ENCODE measurements at regions not wholly inside any gene's neighbourhood (a gene's known extent, or its start where the extent isn't known, plus 50 kb on each side); places are given as distances from the start of the nearest gene placed in this dataset.

DNA sequence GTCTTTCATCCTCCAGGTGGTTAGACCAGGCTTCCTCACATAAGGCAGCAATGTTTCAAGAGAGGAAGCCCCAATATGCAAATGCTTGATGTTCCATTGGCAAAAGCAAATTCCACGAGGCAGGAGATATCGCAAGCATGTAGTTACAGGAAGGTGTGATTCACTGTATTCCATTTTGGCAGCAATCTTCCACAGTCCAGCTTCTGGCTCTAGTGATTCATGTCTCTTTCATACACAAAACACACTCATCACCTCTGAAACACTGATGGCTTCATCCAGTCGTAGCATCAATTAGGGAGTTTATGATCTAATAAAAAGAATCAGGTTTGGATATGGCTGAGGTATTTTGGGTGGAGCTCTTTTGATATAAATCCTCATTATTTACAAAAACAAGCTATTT, 552.2 kb upstream of the RIOK2 start:
- TF ChIP-seq ATF3 (IDR thresholded peaks at IDR 0.05) (no peak), HNF4A (conservative IDR thresholded peaks at IDR 0.05) (no peak), JUND (IDR thresholded peaks at IDR 0.05) (no peak), FOXA1 (IDR thresholded peaks at IDR 0.05) (no peak), NR2F2 (IDR thresholded peaks at IDR 0.05) (no peak), RXRA (IDR thresholded peaks at IDR 0.05) (no peak), FOXA2 (IDR thresholded peaks at IDR 0.05) (no peak), HNF4G (IDR thresholded peaks at IDR 0.05) (no peak), CTCF (IDR thresholded peaks at IDR 0.05; ENCODE audit: low read depth, low read length, missing input control) (no peak), SP1 (IDR thresholded peaks at IDR 0.05) (no peak), RAD21 (IDR thresholded peaks at IDR 0.05) (no peak), YY1 (IDR thresholded peaks at IDR 0.05) (no peak), GABPA (IDR thresholded peaks at IDR 0.05 in 1 of 2, conservative IDR thresholded peaks at IDR 0.05 in 1 of 2) (no peak), TAF1 (conservative IDR thresholded peaks at IDR 0.05) (no peak), EGR1 (IDR thresholded peaks at IDR 0.05; ENCODE audit: low read depth in 2 of 2) (no peak)
- TF ChIP-seq, protein P1, sequence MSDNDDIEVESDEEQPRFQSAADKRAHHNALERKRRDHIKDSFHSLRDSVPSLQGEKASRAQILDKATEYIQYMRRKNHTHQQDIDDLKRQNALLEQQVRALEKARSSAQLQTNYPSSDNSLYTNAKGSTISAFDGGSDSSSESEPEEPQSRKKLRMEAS (IDR thresholded peaks at IDR 0.05) = no peak
- TF ChIP-seq, protein P2, sequence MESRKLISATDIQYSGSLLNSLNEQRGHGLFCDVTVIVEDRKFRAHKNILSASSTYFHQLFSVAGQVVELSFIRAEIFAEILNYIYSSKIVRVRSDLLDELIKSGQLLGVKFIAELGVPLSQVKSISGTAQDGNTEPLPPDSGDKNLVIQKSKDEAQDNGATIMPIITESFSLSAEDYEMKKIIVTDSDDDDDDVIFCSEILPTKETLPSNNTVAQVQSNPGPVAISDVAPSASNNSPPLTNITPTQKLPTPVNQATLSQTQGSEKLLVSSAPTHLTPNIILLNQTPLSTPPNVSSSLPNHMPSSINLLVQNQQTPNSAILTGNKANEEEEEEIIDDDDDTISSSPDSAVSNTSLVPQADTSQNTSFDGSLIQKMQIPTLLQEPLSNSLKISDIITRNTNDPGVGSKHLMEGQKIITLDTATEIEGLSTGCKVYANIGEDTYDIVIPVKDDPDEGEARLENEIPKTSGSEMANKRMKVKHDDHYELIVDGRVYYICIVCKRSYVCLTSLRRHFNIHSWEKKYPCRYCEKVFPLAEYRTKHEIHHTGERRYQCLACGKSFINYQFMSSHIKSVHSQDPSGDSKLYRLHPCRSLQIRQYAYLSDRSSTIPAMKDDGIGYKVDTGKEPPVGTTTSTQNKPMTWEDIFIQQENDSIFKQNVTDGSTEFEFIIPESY (IDR thresholded peaks at IDR 0.05) = no peak
- TF ChIP-seq, protein P3, sequence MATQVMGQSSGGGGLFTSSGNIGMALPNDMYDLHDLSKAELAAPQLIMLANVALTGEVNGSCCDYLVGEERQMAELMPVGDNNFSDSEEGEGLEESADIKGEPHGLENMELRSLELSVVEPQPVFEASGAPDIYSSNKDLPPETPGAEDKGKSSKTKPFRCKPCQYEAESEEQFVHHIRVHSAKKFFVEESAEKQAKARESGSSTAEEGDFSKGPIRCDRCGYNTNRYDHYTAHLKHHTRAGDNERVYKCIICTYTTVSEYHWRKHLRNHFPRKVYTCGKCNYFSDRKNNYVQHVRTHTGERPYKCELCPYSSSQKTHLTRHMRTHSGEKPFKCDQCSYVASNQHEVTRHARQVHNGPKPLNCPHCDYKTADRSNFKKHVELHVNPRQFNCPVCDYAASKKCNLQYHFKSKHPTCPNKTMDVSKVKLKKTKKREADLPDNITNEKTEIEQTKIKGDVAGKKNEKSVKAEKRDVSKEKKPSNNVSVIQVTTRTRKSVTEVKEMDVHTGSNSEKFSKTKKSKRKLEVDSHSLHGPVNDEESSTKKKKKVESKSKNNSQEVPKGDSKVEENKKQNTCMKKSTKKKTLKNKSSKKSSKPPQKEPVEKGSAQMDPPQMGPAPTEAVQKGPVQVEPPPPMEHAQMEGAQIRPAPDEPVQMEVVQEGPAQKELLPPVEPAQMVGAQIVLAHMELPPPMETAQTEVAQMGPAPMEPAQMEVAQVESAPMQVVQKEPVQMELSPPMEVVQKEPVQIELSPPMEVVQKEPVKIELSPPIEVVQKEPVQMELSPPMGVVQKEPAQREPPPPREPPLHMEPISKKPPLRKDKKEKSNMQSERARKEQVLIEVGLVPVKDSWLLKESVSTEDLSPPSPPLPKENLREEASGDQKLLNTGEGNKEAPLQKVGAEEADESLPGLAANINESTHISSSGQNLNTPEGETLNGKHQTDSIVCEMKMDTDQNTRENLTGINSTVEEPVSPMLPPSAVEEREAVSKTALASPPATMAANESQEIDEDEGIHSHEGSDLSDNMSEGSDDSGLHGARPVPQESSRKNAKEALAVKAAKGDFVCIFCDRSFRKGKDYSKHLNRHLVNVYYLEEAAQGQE (IDR thresholded peaks at IDR 0.05) = no peak
- H3K9ac ChIP-seq (ENCODE audit: low read depth in 1 of 2, low read length in 2 of 2) = no peak overlapping the region
- no peak for DNase-seq (ENCODE audit: low spot score)
- H3K4me3 ChIP-seq (ENCODE audit: low read depth in 1 of 3, low read length in 3 of 3) = no peak overlapping the region
- no peaks in the 10 kb centered on the region for H3K36me3 ChIP-seq (ENCODE audit: control insufficient read depth in 4 of 4, insufficient read depth in 3 of 4, low read depth in 1 of 4, low read length in 3 of 4)
- no peaks in the 10 kb centered on the region for H3K27me3 ChIP-seq (ENCODE audit: control insufficient read depth in 4 of 4, insufficient read depth in 4 of 4, low read length in 3 of 4)
- H3K9me3 ChIP-seq (ENCODE audit: control insufficient read depth in 4 of 4, low read length in 3 of 4) = no peaks in the 10 kb centered on the region
- WGBS = 83% methylated on average over 3 of the region's 3 CpGs
- H3K27ac ChIP-seq (ENCODE audit: low read depth in 1 of 2, low read length in 2 of 2) = no peak overlapping the region
- H3K4me1 ChIP-seq (ENCODE audit: control insufficient read depth in 4 of 4, insufficient read depth in 4 of 4, low read length in 3 of 4) = no peaks in the 10 kb centered on the region

Measured in liver (tissue), 8 donors.